Activated T-helper 2 cell treated with anti-CD3 and anti-CD28 coated beads, Interferon-gamma antibody, Interleukin-2, Interleukin-4, amounts not matched to agents 10 μg/mL and 5 μg/mL and 100 μg/mL, durations not matched to agents 14 hours and 24 hours and 36 hours (primary cell): ENCODE measurements at regions not wholly inside any gene's neighbourhood (a gene's known extent, or its start where the extent isn't known, plus 50 kb on each side); places are given as distances from the start of the nearest gene placed in this dataset.

Experiments
- DNase-seq: peaks from one replicate; pipeline ENCODE4 v3.0.0; 2021; ENCODE audit warnings: low spot score
- H3K27ac Mint-ChIP-seq: one replicate; pipeline ENCODE4 v1.8.0; 2021; ENCODE audit warnings: mixed read lengths
- H3K27me3 Mint-ChIP-seq: one replicate; pipeline ENCODE4 v1.8.0; 2021; ENCODE audit warnings: low read depth, mixed read lengths
- H3K36me3 Mint-ChIP-seq: one replicate; pipeline ENCODE4 v1.8.0; 2021; ENCODE audit warnings: low read depth, mixed read lengths
- H3K4me1 Mint-ChIP-seq: one replicate; pipeline ENCODE4 v1.8.0; 2021; ENCODE audit warnings: low read depth, mixed read lengths
- H3K4me3 Mint-ChIP-seq: one replicate; pipeline ENCODE4 v1.8.0; 2021; ENCODE audit warnings: low read depth, mild to moderate bottlenecking, moderate library complexity, mixed read lengths
- H3K9me3 Mint-ChIP-seq: one replicate; pipeline ENCODE4 v1.8.0; 2021; ENCODE audit warnings: mixed read lengths
- intact Hi-C: fragments of 100-400 bp; cut with micrococcal nuclease; formaldehyde crosslinking; loops from one replicate; pipeline ENCODE4 v1.15.1; 2023

DNA sequence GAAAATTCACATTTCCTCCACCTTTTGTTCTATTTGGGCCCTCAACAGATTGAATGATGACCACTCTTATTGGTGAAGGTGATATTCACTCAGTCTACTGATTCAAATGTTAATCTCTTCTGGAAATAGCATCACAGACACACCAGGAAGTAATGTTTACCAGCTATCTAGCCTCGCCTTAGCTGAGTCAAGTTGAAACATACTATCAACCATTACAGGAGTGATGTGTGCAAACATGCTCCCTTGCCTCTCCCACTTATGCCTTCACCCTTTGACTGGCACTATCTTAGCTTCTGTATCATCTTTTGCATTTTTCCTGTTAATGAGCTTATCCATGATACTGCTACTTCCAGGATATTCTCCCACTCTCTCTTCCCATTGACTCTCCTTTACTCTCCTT, 191.9 kb downstream of the CENPW start:
- H3K27ac Mint-ChIP-seq, result no peak overlapping the region
- no peaks in the 10 kb centered on the region for H3K36me3 Mint-ChIP-seq
- no peak overlapping the region for H3K4me3 Mint-ChIP-seq
- intact Hi-C loops, result no loop called here
- no peaks in the 10 kb centered on the region for H3K9me3 Mint-ChIP-seq
- DNase-seq, result no peak
- H3K4me1 Mint-ChIP-seq, result peaks cover 2% of the 10 kb centered on the region
- H3K27me3 Mint-ChIP-seq, result no peaks in the 10 kb centered on the region

DNA sequence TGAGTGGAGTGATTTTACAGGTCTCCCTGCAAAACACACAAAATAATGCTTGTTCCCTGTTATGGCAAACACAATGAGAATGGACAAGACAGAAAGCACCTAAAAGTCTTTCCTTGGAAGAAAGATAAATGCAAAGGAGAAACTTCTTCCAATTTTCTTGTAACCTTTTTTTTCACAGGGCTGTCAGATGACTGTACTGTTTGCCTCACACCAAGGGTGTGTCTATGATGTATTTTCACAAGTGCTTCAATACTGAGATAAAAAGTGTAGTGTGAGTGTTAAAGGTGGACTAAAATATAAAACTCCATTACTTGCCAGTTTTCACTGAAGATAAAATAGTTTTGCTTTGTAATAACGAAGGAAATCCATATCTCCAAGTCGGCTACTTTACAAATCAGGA, 194.5 kb downstream of the CENPW start:
- intact Hi-C loops, result no loop called here
- H3K9me3 Mint-ChIP-seq, result no peaks in the 10 kb centered on the region
- H3K4me1 Mint-ChIP-seq, result peaks cover 2% of the 10 kb centered on the region
- no peaks in the 10 kb centered on the region for H3K36me3 Mint-ChIP-seq
- H3K27me3 Mint-ChIP-seq, result no peaks in the 10 kb centered on the region
- H3K27ac Mint-ChIP-seq, result no peak overlapping the region
- no peak overlapping the region for H3K4me3 Mint-ChIP-seq
- DNase-seq, result no peak

DNA sequence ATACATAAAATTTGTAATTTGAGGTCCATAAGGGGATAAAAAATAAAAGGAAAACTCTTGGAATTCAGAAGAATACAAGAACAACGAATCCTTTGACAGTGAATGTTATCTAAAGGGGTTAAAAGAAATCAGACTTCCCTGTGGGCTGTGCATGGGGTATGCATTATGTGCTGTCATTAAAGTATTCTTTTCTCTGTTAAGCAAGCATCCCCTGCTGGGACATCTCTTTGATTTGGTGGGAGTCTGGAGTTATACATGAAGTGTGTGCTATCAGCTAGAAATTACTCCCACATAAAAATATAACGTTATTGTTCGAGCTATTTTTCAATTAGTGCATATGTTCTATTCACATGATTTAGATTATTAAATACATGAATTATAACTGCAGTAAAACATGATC, 195.2 kb downstream of the CENPW start:
- Mint-ChIP-seq H3K36me3 (no peaks in the 10 kb centered on the region), H3K27ac (no peak overlapping the region), H3K9me3 (no peaks in the 10 kb centered on the region), H3K4me3 (no peak overlapping the region), H3K27me3 (no peaks in the 10 kb centered on the region), H3K4me1 (peaks cover 2% of the 10 kb centered on the region)
- intact Hi-C loops, result no loop called here
- DNase-seq, result no peak

DNA sequence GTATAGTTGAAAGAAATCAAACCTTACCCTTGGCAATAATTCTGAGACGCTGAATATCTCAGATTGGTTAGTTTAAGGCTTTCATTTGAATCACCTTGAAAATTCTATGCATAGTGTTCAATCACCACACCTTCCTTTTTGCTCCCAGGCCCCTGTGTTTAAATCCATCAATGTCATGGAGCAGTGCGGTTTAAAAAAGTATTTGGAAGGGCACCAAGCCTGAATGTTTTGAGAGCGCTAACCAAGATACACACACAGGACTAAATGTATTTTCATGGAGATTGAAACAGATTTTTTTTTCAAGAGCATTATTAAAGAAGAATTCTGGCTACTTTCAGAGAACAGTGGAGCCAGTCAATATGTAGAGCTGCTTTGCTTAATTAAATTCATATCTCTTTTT, 195.7 kb downstream of the CENPW start:
- no peak for DNase-seq
- Mint-ChIP-seq H3K9me3 (no peaks in the 10 kb centered on the region), H3K4me1 (peaks cover 2% of the 10 kb centered on the region), H3K27ac (no peak overlapping the region), H3K27me3 (no peaks in the 10 kb centered on the region), H3K36me3 (no peaks in the 10 kb centered on the region), H3K4me3 (no peak overlapping the region)
- intact Hi-C loops, result no loop called here

DNA sequence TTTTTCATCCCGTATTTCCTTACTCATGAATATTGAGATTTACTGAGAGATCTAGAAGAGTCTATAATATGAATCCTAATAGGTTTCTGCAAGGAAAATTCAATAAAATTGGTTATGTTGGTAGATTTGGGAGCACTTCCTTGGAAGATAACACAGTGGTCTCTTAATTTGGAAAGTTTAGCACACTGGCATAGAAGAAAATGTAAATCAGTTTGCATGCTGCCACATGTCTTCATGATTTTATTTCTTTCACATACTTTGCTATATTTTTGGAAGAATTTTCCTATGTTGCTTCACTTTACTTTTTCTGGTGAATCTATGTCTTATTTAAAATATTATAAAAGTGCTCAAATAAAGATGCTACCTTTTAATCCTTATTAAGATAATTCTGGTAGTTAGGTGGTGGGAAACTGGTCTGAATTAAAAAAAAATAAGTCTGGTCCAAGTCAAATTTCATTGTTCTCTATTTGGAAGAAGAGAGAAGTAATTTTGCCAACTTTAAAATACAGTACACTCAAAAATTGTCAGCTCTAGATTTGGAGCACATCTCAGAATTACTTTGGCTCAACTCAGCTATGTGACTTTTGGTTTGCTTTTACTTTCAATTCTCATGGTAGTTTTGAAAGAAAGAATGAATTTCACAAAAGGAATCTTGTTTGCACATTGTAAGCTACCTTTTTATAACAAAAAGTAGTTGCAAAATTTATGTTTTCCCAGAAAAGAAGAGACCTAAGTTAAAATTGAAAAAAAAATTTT, 197.3 kb downstream of the CENPW start:
- Mint-ChIP-seq H3K36me3 (no peaks in the 10 kb centered on the region), H3K4me3 (no peak overlapping the region), H3K27me3 (no peaks in the 10 kb centered on the region), H3K9me3 (no peaks in the 10 kb centered on the region), H3K27ac (no peak overlapping the region), H3K4me1 (no peaks in the 10 kb centered on the region)
- DNase-seq, result no peak
- intact Hi-C loops, result no loop called here

DNA sequence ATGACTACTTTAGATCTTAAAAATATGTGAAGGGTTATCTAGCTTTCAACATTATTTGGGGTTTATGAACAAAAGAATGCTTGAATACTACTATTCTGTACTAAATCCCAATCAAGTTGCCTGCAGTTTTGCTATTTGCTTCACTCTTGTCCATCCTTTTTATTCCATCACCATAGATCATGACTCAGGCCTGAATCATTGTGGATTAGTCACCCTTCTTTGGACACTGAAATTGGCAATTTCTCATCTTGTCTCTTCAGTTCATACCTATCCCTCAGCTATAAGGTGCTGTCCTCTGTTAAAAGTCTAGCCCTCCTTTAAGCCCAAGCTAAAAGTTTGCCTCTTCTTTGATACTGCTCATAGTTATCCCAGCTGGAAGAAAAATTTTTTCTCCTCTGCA, 199.1 kb downstream of the CENPW start:
- H3K9me3 Mint-ChIP-seq, result no peaks in the 10 kb centered on the region
- H3K27ac Mint-ChIP-seq, result no peak overlapping the region
- intact Hi-C loops, result no loop called here
- no peaks in the 10 kb centered on the region for H3K36me3 Mint-ChIP-seq
- no peaks in the 10 kb centered on the region for H3K27me3 Mint-ChIP-seq
- DNase-seq, result no peak
- no peaks in the 10 kb centered on the region for H3K4me1 Mint-ChIP-seq
- no peak overlapping the region for H3K4me3 Mint-ChIP-seq

DNA sequence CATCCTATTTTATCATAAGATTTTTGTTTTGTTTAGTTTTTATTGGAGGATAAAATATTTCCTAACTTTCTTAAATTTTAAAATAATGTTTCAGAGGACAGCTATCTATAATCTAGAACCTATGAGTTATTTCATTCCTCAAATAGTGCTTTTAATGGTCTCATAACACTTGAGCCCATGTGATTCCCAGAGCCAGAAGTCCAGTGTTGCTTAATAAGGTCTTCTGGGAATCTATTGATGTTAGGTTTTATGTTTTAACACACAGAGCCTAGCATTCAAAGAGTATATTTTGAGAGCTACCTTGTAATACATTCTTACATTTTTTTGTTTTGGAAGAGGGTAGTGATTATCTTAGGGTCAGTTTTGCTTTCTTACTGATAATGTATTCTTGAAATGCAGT, 200.2 kb downstream of the CENPW start:
- intact Hi-C loops, result no loop called here
- no peak overlapping the region for H3K27ac Mint-ChIP-seq

DNA sequence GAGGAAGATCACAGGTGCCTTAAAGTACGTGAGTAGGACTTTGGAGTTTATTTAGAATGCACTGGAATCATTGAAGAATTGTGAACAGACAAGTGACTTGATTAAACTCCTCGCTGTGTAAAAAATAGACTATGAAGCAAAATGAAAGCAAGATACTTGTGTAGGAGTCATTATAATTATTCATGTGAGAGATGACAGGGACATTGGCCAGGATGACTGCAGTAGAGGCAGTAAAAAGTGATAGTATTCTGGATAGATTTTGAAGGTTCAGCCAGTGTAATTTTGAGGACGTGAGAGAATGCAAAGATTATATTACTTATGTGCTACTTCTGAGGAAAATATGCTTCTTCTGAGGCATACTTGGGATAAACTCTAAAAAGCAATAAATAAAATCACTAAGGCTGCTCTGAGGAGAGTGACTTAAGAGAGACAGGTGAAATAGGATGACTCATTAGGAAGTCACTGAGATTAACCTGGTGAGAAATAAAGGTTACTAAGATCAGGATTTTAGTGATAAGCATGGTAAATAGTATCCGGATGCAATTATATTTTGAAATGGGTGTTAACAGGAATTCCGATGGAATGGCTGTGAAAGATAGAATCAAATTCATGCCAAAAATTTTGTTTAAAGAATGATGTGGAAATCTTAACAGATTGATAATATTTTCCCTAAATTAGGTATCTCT, 202.0 kb downstream of the CENPW start:
- Mint-ChIP-seq H3K27me3 (no peaks in the 10 kb centered on the region), H3K9me3 (no peaks in the 10 kb centered on the region), H3K4me3 (no peak overlapping the region), H3K36me3 (no peaks in the 10 kb centered on the region), H3K27ac (no peak overlapping the region), H3K4me1 (no peaks in the 10 kb centered on the region)
- DNase-seq, result no peak
- intact Hi-C loops, result no loop called here

More for the DNA sequence above, 200.2 kb downstream of the CENPW start:
- no peaks in the 10 kb centered on the region for H3K4me1 Mint-ChIP-seq
- no peaks in the 10 kb centered on the region for H3K36me3 Mint-ChIP-seq
- no peak for DNase-seq
- H3K27me3 Mint-ChIP-seq, result no peaks in the 10 kb centered on the region
- no peak overlapping the region for H3K4me3 Mint-ChIP-seq
- no peaks in the 10 kb centered on the region for H3K9me3 Mint-ChIP-seq

DNA sequence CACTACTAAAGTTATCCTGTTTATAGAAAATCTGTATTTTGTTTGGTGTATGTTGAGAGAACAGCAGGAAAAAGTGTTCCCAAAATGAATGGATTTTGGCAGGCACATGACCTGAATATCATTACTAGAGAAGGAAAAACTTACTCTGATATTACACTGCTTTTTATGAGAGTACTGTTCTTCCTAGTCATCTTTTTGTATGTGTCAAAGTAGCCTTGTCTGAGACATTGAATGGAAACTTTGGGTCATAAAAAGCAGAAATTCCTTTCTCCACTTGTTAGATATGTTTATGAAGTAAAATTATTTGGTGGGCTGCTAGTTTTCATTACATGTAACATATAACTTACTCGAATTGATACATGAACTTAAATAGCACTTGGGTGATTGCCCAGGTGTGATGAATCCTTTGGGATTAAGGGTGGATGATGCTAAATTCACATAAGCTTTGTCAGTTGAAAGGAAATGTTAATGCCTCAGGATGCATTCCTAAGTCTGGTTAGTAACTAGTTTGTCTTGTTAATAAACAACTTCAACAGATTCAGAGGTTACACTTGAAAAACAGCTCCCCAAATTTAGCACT, 206.7 kb downstream of the CENPW start:
- Mint-ChIP-seq H3K9me3 (no peaks in the 10 kb centered on the region), H3K27ac (no peak overlapping the region), H3K27me3 (no peaks in the 10 kb centered on the region), H3K4me3 (no peak overlapping the region), H3K36me3 (no peaks in the 10 kb centered on the region), H3K4me1 (no peaks in the 10 kb centered on the region)
- intact Hi-C loops, result no loop called here
- DNase-seq, result no peak

DNA sequence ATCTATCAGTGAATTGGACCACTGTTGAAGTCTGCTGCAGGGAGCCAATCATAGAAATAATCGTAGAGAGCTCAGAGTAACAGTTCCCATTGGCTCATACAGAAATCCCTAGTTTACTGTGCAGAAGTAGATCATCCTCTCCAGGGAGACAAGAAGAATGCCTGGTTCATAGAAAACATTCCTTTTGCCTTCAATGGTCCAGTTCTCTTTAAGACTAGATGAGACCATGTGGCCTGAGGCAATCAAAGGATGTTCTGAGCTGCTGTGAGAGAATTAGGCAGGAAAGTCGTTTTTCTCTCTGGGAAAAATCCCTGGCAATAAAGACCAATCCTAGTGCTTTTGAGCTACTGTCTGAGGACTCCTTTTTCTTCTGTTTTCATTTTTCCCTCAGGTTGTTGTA, 208.4 kb downstream of the CENPW start:
- Mint-ChIP-seq H3K4me1 (no peaks in the 10 kb centered on the region), H3K27ac (no peak overlapping the region), H3K36me3 (no peaks in the 10 kb centered on the region), H3K9me3 (no peaks in the 10 kb centered on the region), H3K4me3 (no peak overlapping the region), H3K27me3 (no peaks in the 10 kb centered on the region)
- intact Hi-C loops, result no loop called here
- no peak for DNase-seq

DNA sequence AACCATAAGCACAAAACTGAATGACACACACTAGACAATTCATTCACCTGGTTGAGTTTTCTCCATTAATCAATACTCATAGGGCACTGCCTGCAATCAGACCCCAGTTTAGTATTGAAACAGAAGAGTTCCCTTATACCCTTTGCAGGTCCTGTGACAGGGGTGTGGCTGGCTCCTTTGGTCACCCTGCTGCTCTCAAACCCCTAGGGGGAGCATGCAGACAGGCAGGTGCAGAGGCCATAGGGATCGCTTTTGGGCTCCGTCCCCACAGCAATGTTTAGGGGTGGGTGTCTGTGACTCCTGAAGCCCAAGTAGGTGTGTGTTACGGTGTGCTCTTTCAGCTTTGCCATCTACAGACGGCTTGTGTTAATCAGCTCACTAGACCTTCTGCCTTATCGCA, 210.4 kb downstream of the CENPW start:
- DNase-seq, result no peak
- Mint-ChIP-seq H3K9me3 (no peaks in the 10 kb centered on the region), H3K36me3 (no peaks in the 10 kb centered on the region), H3K4me3 (no peak overlapping the region), H3K27me3 (no peaks in the 10 kb centered on the region), H3K27ac (no peak overlapping the region), H3K4me1 (no peaks in the 10 kb centered on the region)
- intact Hi-C loops, result no loop called here

DNA sequence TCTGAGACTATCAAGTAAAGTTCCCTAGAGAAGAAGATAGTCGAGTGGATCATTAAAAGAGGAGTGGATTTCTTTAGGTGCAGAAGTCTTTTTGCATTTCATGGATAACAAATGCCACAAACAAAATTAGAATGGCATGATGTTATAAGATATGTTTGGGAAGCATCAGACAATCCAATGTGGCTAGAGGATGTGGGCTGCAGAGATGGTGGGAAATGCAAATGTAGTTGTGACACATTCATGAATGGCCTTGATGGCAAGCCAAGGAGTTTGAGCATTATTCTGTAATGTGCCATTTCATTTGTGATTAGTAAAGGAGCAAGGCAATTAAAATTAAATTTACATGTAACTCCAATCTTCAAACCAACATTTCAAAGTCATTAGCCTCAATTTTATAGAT, 211.9 kb downstream of the CENPW start:
- Mint-ChIP-seq H3K4me3 (no peak overlapping the region), H3K4me1 (no peaks in the 10 kb centered on the region), H3K36me3 (no peaks in the 10 kb centered on the region), H3K27me3 (no peaks in the 10 kb centered on the region), H3K27ac (no peak overlapping the region), H3K9me3 (no peaks in the 10 kb centered on the region)
- DNase-seq, result no peak
- intact Hi-C loops, result no loop called here

DNA sequence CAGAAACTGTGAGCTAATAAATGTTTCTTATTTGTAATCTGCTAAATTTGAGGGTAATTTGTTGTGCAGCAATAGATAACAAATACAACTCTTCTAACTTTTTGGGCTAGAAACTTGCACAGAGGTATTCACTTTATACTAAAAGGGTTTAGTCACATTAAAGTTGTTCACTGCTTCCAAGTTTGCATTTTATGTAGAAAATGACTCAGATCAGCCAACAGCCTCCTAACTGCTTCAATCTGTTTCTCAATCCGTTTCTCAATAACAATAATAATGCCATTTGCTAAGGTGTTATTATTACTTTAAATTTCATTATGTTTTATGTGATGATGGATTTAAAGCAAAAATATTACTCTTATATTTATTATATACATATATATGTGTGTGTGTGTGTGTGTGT, 213.9 kb downstream of the CENPW start:
- Mint-ChIP-seq H3K4me3 (no peak overlapping the region), H3K27me3 (no peaks in the 10 kb centered on the region), H3K4me1 (no peaks in the 10 kb centered on the region), H3K27ac (no peak overlapping the region), H3K9me3 (no peaks in the 10 kb centered on the region), H3K36me3 (no peaks in the 10 kb centered on the region)
- DNase-seq, result no peak
- intact Hi-C loops, result no loop called here
